DMS79 treated with DMSO at 0.1 percent for 48 hours (cell line): ENCODE measurements at regions not wholly inside any gene's neighbourhood (a gene's known extent, or its start where the extent isn't known, plus 50 kb on each side); places are given as distances from the start of the nearest gene placed in this dataset.
"Not testable (repeated sequence)": the region's sequence is repeated elsewhere in the genome, so short reads cannot be mapped to it uniquely, and the experiment has no call there.

Source experiments
- DNase-seq: peaks from one replicate; lab custom pipeline; 2025; lab: John Stamatoyannopoulos, UW

GRCh38 chr6:145548933-145549648 is 186.2 kb downstream of the EPM2A start:
- DNase-seq: no peak

GRCh38 chr6:145551164-145551563 is 184.2 kb downstream of the EPM2A start:
- DNase-seq: no peak

- DNase-seq: no peak
Measured at GRCh38 chr6:145555084-145555483, 180.2 kb downstream of the EPM2A start.

GRCh38 chr6:145557474-145557873 is 177.8 kb downstream of the EPM2A start:
- no peak for DNase-seq

GRCh38 chr6:145559836-145560235 is 175.5 kb downstream of the EPM2A start:
- DNase-seq: no peak

GRCh38 chr6:145561095-145562072 is 173.9 kb downstream of the EPM2A start:
- DNase-seq: no peak

GRCh38 chr6:145562771-145563615 is 172.3 kb downstream of the EPM2A start:
- DNase-seq: peak; percentile 9

- DNase-seq: no peak
Measured at GRCh38 chr6:145564553-145564952, 170.8 kb downstream of the EPM2A start.

- DNase-seq: no peak
Measured at GRCh38 chr6:145567684-145568252, 167.6 kb downstream of the EPM2A start.

- no peak for DNase-seq
Measured at GRCh38 chr6:145569140-145569539, 166.2 kb downstream of the EPM2A start.

GRCh38 chr6:145570336-145570735 is 165.0 kb downstream of the EPM2A start:
- not testable (repeated sequence) for DNase-seq

- DNase-seq: not testable (repeated sequence)
Measured at GRCh38 chr6:145574269-145574668, 161.1 kb downstream of the EPM2A start.
